Peyer's patch (tissue), 4 donors: ENCODE measurements at regions not wholly inside any gene's neighbourhood (a gene's known extent, or its start where the extent isn't known, plus 50 kb on each side); places are given as distances from the start of the nearest gene placed in this dataset.
"Not testable (repeated sequence)": the region's sequence is repeated elsewhere in the genome, so short reads cannot be mapped to it uniquely, and the experiment has no call there.

Experiments used
- DNase-seq, 3 donors: peaks; one replicate each; pipeline ENCODE4 v3.0.0-alpha.2; 2017 to 2019
- H3K27ac ChIP-seq, 4 donors: fragments of 200-600 bp; sonication (generic); one replicate each; pipeline ENCODE4 v1.5.1; 2016 to 2019
- H3K27me3 ChIP-seq, 2 donors: fragments of 200-600 bp; sonication (generic); one replicate each; pipeline ENCODE4 v1.5.1; 2019
- H3K36me3 ChIP-seq, 3 donors: fragments of 200-600 bp; sonication (generic); one replicate each; pipeline ENCODE4 v1.5.1; 2016 to 2019
- H3K4me1 ChIP-seq, 4 donors: fragments of 200-600 bp; sonication (generic); one replicate each; pipeline ENCODE4 v1.5.1; 2016 to 2019
- H3K4me3 ChIP-seq, 4 donors: fragments of 200-600 bp; sonication (generic); 1 replicate in 3 of 4; 2 replicates in 1 of 4; pipeline ENCODE4 v1.5.1; 2016 to 2019; ENCODE audit warnings: mild to moderate bottlenecking in 1 of 4
- H3K9me3 ChIP-seq, 4 donors: fragments of 200-600 bp; sonication (generic); one replicate each; pipeline ENCODE4 v1.5.1; 2016 to 2019; ENCODE audit warnings: mild to moderate bottlenecking in 1 of 4
- POLR2A ChIP-seq, 2 donors: fragments of 450-650 bp; IDR thresholded peaks; one replicate each; pipeline ENCODE4 v1.5.1; 2017; ENCODE audit warnings: antibody characterized with exemption in 2 of 2, mild to moderate bottlenecking in 2 of 2, moderate library complexity in 2 of 2
- TF ChIP-seq, protein P1 (sequence below), 6 experiments: fragments of 450-650 bp in 4 of 6; fragments of 200-600 bp in 2 of 6; sonication (generic) in 1 of 6; IDR thresholded peaks; one replicate each; pipeline ENCODE4 v1.5.1; 2017 to 2019; ENCODE audit warnings: antibody characterized with exemption in 6 of 6, mild to moderate bottlenecking in 3 of 6, moderate library complexity in 1 of 6

DNA sequence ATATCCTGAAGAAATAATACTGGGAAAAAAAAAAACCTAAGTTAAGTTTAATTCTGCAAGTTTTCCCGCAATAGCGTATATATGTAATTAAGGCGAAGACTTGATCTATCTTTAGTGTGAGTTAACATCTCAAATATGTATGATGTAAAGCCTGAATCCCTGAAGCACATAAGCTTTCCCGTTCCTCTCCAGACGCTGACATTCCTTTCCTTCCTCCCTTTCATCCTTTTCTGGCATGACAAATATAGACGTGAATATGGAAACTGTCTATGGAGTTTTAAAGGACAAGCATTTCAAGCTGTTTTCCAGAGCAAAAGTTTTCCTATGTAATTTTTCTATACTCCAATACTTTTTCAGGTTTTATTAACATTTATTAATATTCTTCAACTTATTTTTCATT lies 637.0 kb downstream of the COL12A1 start:
- Histone ChIP-seq H3K4me1 (no peaks in the 10 kb centered on the region), H3K4me3 (no peak overlapping the region), H3K36me3 (no peaks in the 10 kb centered on the region), H3K27ac (no peak overlapping the region), H3K9me3 (no peaks in the 10 kb centered on the region), H3K27me3 (no peaks in the 10 kb centered on the region)
- no peak for TF ChIP-seq POLR2A (IDR thresholded peaks at IDR 0.05)
- TF ChIP-seq, protein P1, sequence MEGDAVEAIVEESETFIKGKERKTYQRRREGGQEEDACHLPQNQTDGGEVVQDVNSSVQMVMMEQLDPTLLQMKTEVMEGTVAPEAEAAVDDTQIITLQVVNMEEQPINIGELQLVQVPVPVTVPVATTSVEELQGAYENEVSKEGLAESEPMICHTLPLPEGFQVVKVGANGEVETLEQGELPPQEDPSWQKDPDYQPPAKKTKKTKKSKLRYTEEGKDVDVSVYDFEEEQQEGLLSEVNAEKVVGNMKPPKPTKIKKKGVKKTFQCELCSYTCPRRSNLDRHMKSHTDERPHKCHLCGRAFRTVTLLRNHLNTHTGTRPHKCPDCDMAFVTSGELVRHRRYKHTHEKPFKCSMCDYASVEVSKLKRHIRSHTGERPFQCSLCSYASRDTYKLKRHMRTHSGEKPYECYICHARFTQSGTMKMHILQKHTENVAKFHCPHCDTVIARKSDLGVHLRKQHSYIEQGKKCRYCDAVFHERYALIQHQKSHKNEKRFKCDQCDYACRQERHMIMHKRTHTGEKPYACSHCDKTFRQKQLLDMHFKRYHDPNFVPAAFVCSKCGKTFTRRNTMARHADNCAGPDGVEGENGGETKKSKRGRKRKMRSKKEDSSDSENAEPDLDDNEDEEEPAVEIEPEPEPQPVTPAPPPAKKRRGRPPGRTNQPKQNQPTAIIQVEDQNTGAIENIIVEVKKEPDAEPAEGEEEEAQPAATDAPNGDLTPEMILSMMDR (IDR thresholded peaks at IDR 0.05): no peak
- no peak for DNase-seq

DNA sequence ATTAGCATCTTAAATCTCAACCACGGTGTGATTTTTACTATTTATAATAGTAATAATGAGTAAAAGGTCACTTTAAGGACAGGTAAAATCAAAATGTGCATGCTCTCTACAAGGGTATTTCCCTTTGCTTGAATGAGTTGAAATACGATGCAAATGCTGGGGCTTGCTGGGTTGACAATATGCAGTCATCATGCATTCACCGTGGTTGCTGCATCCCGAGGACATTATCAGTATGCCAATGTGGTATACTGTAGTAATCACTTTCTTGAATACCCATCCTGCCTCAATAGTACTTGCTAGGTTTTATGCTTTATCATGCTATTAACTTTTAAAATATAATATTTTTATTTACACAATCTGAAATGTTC lies 637.9 kb downstream of the COL12A1 start:
- DNase-seq, H3K27ac ChIP-seq, H3K4me3 ChIP-seq, H3K9me3 ChIP-seq, H3K27me3 ChIP-seq, H3K36me3 ChIP-seq, H3K4me1 ChIP-seq: not testable (repeated sequence)

DNA sequence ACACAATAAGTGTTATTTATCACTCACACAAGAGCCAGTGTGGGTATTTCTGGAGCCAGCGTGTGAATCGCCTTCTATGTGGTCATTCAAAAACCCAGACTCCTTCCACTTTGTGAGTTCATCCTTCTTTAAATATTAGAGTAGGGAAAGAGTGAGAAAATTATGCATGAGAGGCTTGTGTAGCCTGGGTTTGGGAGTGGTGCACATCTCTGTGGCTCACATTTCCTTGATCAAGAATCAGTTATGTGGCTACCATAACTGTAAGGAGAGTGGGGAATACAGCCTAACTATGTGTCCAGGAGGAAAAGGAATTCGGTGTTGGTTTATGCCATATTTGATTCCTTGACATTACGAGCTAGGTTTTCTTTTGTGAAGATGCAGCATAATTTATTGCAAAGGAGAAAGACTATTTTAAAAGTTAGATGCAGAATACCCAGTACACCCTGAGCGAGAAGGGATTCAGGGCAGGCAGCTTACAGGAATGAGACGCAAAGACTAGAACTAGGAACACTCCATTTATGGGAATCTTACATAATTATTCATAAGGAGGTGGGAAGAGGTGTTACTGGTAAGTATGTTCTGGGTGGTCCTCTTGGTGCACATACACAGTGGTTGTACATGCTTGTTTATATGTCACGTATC lies 638.5 kb downstream of the COL12A1 start:
- DNase-seq: no peak
- H3K9me3 ChIP-seq: no peaks in the 10 kb centered on the region
- H3K36me3 ChIP-seq: no peaks in the 10 kb centered on the region
- TF ChIP-seq POLR2A (IDR thresholded peaks at IDR 0.05): no peak
- TF ChIP-seq, protein P1 (IDR thresholded peaks at IDR 0.05): no peak
- no peak overlapping the region for H3K27ac ChIP-seq
- no peaks in the 10 kb centered on the region for H3K4me1 ChIP-seq
- no peaks in the 10 kb centered on the region for H3K27me3 ChIP-seq
- no peak overlapping the region for H3K4me3 ChIP-seq

DNA sequence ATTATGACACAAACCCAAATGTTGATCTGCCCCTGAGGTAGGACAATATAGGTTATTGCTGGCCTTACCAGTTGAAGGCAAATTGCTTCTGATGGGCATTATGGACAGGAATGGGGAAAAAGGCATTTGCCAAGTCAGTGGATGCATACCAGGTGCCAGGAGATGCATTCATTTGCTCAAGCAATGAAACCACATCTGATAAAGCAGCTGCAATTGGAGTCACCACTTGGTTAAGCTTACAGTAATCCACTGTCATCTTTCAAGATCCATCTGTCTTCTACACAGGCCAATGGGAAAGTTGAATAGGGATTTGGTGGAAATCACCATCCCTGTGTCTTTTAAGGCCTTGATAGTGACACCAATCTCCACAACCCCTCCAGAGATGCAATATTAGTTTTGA lies 648.6 kb downstream of the COL12A1 start:
- H3K27ac ChIP-seq: no peak overlapping the region
- H3K9me3 ChIP-seq: no peaks in the 10 kb centered on the region
- DNase-seq: no peak
- no peaks in the 10 kb centered on the region for H3K36me3 ChIP-seq
- H3K4me3 ChIP-seq: no peak overlapping the region
- TF ChIP-seq POLR2A (IDR thresholded peaks at IDR 0.05): no peak
- TF ChIP-seq, protein P1 (IDR thresholded peaks at IDR 0.05): no peak
- no peaks in the 10 kb centered on the region for H3K4me1 ChIP-seq
- H3K27me3 ChIP-seq: no peaks in the 10 kb centered on the region

DNA sequence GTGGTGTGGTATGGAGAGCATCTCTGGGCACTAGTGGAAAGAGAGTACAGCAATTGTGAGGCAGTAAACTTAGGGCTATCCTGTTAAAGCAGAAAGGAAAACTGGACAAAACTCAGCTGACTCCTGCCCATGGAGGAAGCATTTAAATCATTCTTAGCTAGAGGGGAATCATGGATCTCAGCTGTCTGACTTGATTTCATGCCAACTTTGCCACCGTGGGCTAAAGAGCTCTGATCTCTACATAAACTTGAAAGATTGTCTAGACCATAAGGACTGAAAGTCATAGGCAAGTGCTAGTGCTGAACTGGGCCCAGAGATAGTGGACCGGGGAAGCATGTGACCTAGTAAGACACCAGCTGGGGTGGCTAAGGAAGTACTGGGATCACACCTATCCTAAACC lies 651.8 kb downstream of the COL12A1 start:
- no peaks in the 10 kb centered on the region for H3K36me3 ChIP-seq
- H3K27me3 ChIP-seq: no peaks in the 10 kb centered on the region
- no peak for DNase-seq
- H3K9me3 ChIP-seq: no peaks in the 10 kb centered on the region
- no peak overlapping the region for H3K4me3 ChIP-seq
- H3K4me1 ChIP-seq: no peaks in the 10 kb centered on the region
- no peak overlapping the region for H3K27ac ChIP-seq
- no peak for TF ChIP-seq POLR2A (IDR thresholded peaks at IDR 0.05)
- TF ChIP-seq, protein P1 (IDR thresholded peaks at IDR 0.05): no peak

DNA sequence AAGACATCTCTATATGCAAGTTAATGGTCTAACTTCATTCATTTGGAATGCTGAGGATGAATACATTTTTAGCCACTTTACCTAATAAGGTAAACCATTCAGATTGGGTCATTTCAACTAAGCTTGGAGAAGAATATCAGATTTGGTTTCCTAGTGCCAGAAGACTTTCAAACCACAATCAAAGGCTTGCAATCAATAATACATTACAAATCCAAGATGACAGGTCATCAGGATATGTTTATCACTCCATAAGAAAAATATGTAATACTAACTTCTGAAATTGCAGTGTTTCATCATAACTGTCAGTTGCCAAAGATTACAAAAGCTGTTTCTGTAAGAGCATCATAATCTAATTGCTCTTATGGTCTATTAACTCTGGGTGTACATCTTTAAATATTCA lies 654.0 kb downstream of the COL12A1 start:
- no peaks in the 10 kb centered on the region for H3K27me3 ChIP-seq

More for the DNA sequence above, 654.0 kb downstream of the COL12A1 start:
- Histone ChIP-seq H3K36me3 (no peaks in the 10 kb centered on the region), H3K9me3 (no peaks in the 10 kb centered on the region), H3K27ac (no peak overlapping the region), H3K4me3 (no peak overlapping the region), H3K4me1 (no peaks in the 10 kb centered on the region)
- no peak for DNase-seq
- TF ChIP-seq POLR2A (IDR thresholded peaks at IDR 0.05): no peak
- TF ChIP-seq, protein P1 (IDR thresholded peaks at IDR 0.05): no peak
